Stimulated activated CD8-positive, alpha-beta memory T cell treated with anti-CD3 and anti-CD28 coated beads, Interleukin-4, amount 100 ng/mL, for 1 hour (primary cell): ENCODE measurements at regions not wholly inside any gene's neighbourhood (a gene's known extent, or its start where the extent isn't known, plus 50 kb on each side); places are given as distances from the start of the nearest gene placed in this dataset.

Experiments
- DNase-seq, 2 donors: peaks; one replicate each; pipeline ENCODE4 v3.0.0-alpha.2; 2020; ENCODE audit warnings: low read depth in 2 of 2, low spot score in 1 of 2

DNA sequence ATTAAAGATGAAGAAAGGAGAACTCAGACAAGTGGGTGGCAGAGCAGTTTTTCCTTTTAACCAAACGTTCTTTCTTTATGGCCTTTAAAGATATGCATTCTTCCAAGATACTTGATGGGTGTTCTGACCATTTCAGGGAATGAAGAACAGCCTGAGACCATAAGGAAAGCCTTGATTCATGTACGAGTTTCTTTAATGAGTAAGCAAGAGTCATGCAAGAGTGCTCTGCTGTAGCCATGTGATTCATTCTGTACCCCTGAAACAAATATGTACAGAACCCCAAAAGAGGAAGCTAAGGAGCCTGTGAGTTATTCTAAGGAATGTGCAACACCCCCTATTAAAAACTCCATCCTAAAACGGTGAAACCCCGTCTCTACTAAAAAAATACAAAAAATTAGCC lies 372.8 kb downstream of the MTX2 start:
- DNase-seq, result no peak

DNA sequence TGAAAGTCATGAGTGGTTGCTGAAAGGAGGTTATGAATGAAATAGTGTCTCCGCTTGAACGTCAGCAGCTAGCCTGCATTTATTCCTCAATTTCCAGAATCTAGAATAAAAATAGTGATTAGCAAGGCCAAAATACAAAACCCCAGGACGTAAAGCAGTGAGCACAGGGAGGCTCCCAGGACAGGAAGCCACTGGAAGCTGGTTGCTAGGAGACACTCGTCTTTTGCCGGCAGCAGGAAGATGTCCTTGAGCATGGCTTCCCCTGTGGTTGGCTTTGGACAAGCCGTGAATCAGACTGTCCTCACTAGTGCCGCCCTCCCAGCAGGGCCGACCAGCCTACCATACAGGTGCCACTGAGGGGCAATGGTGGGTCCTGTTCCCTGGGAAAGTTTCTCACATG lies 374.4 kb downstream of the MTX2 start:
- no peak for DNase-seq

GRCh38 chr2:176645494-176645893 lies 376.3 kb downstream of the MTX2 start:
- DNase-seq, result no peak

- no peak for DNase-seq
These were observed 376.9 kb downstream of the MTX2 start for GRCh38 chr2:176646033-176646615.

DNA sequence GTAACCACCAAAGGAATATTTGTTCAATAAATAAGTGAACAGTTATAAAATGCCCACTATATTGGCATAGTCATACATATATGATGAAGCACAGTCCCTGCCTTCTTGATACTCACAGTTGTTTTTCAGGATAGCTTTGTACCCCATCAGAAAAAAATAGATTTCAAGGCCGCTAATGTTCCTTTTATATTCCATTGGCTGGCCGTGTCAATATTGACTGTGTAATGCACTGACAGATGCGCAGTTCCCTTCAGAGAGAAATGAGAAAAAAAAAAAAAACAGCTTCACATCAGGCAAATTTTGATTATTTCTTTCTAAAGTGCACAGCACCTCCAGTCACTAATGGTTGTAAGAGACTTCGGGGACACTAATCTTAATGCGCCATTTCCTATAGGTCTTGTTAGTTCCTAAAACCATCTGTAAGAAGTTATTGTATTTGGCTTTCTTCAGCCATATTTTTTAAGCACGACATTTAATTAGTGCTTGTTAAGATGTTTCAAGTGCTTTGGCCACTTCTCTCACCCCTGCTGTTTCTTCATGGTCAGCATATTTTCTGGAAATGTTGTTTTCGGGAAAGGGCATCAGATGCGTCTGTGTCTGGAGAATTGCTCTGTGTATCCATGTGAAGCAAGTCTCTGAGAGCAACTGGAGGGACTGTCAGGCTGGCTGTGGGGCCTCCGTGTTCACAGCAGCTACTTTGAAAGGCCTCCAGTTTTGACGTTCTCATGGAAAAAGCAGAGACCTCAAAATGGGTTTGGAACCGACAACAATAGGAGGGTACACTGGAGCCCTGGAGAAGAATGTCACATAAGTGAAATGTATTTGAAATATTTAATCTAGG lies 378.3 kb downstream of the MTX2 start:
- no peak for DNase-seq

GRCh38 chr2:176648700-176649297 lies 379.6 kb downstream of the MTX2 start:
- no peak for DNase-seq

DNA sequence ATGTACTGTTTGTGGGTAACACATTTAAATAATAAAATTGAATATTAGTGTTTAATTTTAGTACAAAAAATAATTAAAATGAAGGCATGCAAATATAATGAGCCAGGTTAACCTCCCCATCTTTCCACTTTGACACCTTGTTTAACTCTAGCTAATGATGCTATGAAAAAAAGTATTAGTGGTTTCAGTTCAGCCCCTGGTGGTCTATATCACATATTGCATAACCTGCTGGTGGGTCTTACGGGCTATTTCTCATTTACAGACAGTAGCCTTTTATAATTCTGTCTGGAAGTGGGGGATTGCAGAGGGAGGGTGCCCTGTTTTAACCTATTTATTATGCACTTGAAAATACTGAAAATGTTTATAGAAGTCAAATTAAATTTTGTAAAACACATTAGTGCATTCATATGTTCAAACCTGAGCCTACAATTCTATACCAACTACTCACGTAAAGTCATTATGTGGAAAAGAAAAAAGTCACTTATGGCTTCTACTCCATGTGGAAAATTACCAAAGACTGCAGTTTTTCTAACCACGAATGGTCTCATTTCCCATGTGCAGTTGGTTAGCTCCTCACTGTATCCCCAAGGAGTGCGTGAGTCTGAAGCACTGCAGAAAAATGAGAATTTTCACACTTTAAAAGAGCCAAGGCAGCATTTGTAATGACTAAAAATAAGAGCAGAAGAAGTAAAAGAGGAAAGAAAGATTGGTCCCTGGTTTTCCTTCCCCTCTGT lies 381.0 kb downstream of the MTX2 start:
- no peak for DNase-seq

GRCh38 chr2:176650838-176651555 lies 381.8 kb downstream of the MTX2 start:
- no peak for DNase-seq

DNA sequence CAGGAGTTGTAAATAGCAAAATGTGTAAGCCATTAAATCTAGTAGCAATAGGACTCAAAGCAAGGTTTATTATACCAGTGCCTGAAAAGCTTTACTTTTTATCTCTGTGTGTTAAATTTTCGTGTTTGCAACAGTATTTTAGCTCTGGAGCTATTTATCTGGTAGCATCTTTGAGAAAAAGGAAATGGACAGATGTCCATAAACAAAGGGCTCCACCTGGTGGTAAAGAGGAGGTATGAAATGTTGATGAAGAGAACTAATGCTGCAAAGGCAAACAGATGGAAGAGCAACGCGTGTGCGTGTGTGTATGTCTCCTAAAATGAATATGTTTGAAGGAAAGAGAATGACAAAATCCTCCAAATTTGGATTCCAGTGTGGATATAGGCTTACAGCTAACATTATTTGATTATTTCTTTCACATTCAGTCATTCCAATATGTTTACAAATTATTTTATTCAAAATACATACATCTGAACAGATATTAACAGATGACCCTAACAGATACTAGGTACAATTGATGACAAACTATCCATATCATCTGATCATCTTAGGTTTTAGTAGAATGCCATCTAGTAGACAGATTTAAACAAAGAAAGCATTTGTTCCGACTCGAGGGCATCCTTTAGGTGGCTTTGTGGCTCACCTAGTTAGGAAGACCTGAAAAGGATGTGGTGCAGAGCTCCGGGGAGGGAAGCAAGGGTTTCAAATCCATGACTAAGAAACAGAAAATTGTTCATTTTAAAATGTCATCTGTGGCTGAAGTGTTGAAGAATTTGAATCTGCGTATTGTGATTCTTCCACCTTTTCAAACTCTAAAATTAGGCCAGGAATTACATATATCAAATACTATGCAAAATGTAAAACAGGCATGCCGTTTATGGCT lies 383.3 kb downstream of the MTX2 start:
- no peak for DNase-seq

- DNase-seq, result no peak
These were observed 384.5 kb downstream of the MTX2 start for GRCh38 chr2:176653479-176654443.

- no peak for DNase-seq
These were observed 387.0 kb downstream of the MTX2 start for GRCh38 chr2:176656038-176656775.

DNA sequence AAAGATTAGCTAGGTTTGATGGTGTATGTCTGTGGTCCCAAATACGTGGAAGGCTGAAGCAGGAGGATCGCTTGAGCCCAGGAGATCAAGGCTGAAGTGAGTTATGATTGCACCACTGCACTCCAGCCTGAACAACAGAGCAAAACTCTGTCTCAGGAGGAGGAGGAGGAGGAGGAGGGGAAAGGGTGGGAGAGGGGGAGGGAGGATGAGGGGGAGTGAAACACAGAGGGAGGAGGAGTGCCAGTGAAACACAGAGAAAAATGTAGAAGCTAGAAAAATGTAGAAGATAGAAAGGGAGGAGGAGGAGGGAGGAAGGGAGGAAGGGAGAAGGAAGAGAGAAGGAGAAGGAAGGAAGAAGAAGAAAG lies 387.5 kb downstream of the MTX2 start:
- no peak for DNase-seq

DNA sequence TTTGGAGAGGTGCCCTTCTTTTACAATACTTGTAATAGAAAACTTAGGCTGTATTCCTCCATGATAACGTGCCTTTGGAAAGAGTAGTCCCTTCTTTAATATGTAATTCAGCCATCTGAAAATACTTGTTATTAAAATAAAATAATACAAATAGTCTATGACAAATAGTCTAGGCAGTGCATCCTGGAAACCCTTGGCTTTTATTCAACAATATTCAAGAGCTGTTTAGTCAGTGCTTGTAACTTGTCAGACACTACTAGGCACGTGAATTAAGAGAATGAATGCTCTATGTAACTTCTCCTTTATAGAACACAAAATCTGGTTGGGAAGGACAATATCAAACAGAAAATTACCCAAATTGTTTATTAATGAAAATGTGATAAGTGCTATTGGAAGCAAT lies 388.2 kb downstream of the MTX2 start:
- DNase-seq, result no peak

DNA sequence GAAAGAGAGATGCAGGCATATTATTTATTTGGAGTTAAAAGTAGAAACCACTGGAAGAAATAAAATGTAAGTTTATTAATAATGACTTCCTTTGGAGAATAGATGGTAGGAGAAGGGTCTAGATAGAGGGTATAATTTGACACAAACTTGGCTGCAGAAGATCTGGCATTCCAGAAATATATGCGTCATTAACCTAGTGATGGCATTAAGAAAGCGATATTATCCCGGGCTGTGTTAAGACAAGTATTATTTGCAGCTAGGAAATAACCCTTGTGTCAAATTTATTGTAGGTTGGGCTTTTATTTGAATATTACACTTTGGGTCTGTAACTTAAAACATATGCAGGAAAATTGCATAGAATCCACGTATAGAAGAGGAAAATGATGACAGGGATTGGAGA lies 389.5 kb downstream of the MTX2 start:
- no peak for DNase-seq

GRCh38 chr2:176662753-176663152 lies 393.5 kb downstream of the MTX2 start:
- DNase-seq, result no peak

DNA sequence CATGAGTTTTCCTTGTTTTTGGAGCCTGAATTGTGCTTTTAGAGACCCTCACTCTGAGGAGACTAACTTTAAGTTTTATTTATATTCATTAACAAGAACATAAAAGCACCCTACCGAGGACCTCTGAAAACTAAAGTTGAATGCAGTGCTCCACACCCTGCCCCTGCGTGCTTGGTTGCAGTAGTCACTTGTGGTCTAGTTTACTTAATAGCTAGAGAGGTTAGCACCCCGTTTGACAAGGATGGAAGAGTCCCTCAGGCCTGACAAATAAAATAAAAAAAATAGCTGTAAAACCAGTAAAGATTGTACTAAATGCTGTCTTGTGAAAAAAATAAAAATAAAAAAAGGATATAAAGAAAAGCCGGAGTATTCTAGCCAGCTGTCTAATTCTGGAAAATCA lies 395.2 kb downstream of the MTX2 start:
- DNase-seq, result no peak

DNA sequence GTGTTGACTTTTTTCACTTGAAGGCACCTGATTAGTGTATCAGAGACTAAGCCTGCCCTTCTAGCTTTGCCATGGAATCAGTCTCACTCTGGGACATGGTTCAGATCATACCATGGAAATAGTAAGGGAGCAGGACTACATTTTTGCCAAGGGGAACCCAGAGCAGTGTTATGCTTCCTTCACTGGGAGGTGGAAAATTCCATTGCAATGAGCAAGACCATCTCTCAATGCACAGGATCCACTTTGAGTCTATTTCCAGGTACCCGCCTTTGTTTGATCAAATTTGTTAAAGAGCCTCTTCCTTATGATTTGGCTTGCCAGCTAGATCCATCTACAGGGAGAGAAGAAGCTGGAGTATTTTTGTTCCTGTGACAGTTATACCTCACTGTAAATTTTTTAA lies 395.8 kb downstream of the MTX2 start:
- no peak for DNase-seq

GRCh38 chr2:176668912-176669311 lies 399.7 kb downstream of the MTX2 start:
- DNase-seq, result no peak
